Renal cortical epithelial cell (primary cell): ENCODE measurements at regions not wholly inside any gene's neighbourhood (a gene's known extent, or its start where the extent isn't known, plus 50 kb on each side); places are given as distances from the start of the nearest gene placed in this dataset.

Experiments used
- DNase-seq: peaks from one replicate; pipeline ENCODE4 v3.0.0-alpha.2; 2011; ENCODE audit warnings: low read depth

- no peak for DNase-seq
Measured at GRCh38 chr7:132072873-132073272, 503.4 kb downstream of the PLXNA4 start.

GRCh38 chr7:132072165-132072564, 504.1 kb downstream of the PLXNA4 start:
- DNase-seq = no peak

GRCh38 chr7:132069306-132069705, 507.0 kb downstream of the PLXNA4 start:
- no peak for DNase-seq

GRCh38 chr7:132066761-132067171, 509.5 kb downstream of the PLXNA4 start:
- peak; percentile 61 for DNase-seq

- DNase-seq = no peak
Measured at GRCh38 chr7:132065989-132066603, 509.7 kb upstream of the PODXL start.

GRCh38 chr7:132065193-132065988, 509.0 kb upstream of the PODXL start:
- peak; percentile 98 for DNase-seq

- no peak for DNase-seq
Measured at GRCh38 chr7:132063800-132064199, 507.4 kb upstream of the PODXL start.

GRCh38 chr7:132061937-132062336, 505.5 kb upstream of the PODXL start:
- no peak for DNase-seq

- peak; percentile 11 for DNase-seq
Measured at GRCh38 chr7:132059141-132059540, 502.7 kb upstream of the PODXL start.

GRCh38 chr7:132055336-132056120, 499.1 kb upstream of the PODXL start:
- no peak for DNase-seq

GRCh38 chr7:132053871-132054270, 497.4 kb upstream of the PODXL start:
- peak; percentile 59 for DNase-seq

GRCh38 chr7:132051311-132051710, 494.9 kb upstream of the PODXL start:
- no peak for DNase-seq

GRCh38 chr7:132049462-132050304, 493.3 kb upstream of the PODXL start:
- peak; percentile 21 for DNase-seq

GRCh38 chr7:132045481-132045980, 489.1 kb upstream of the PODXL start:
- DNase-seq = no peak

GRCh38 chr7:132045002-132045401, 488.6 kb upstream of the PODXL start:
- no peak for DNase-seq

- DNase-seq = no peak
Measured at GRCh38 chr7:132044247-132044646, 487.8 kb upstream of the PODXL start.

GRCh38 chr7:132041108-132041507, 484.7 kb upstream of the PODXL start:
- DNase-seq = no peak

- DNase-seq = peak; percentile 32
Measured at GRCh38 chr7:132035517-132036362, 479.3 kb upstream of the PODXL start.

- DNase-seq = no peak
Measured at GRCh38 chr7:132034748-132035416, 478.5 kb upstream of the PODXL start.

- peak; percentile 17 for DNase-seq
Measured at GRCh38 chr7:132030883-132031282, 474.5 kb upstream of the PODXL start.
